Medulla oblongata (tissue), 1 donor: ENCODE measurements at regions not wholly inside any gene's neighbourhood (a gene's known extent, or its start where the extent isn't known, plus 50 kb on each side); places are given as distances from the start of the nearest gene placed in this dataset.
A peak's percentile ranks its signal among the peaks of the same experiment; 100 is the strongest.

Experiments used
- DNase-seq: peaks from one replicate; pipeline ENCODE4 v3.0.0-alpha.2; 2015; ENCODE audit errors: extremely low spot score

- DNase-seq, result no peak
These were observed 1502.4 kb upstream of the PIK3C3 start for GRCh38 chr18:40452599-40452998.

DNA sequence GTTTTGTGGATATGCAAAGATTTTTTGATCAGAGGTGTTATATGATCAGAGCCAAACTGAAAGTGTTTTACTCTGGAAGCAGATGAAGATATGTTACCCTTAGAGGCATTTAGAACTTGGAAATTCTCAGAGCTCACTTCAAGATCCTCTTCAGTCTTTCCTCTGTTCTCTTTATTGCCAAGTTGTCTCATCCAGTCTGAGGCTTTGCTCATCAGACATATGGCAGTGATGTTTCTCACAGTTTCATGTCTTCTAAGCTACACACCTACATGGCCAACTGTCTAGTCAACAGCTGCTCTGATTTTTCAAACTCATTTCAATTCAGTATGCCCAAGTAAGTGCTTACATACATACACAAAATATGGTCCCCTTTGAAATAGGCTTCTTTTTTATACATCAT lies 1504.3 kb upstream of the PIK3C3 start:
- no peak for DNase-seq

DNA sequence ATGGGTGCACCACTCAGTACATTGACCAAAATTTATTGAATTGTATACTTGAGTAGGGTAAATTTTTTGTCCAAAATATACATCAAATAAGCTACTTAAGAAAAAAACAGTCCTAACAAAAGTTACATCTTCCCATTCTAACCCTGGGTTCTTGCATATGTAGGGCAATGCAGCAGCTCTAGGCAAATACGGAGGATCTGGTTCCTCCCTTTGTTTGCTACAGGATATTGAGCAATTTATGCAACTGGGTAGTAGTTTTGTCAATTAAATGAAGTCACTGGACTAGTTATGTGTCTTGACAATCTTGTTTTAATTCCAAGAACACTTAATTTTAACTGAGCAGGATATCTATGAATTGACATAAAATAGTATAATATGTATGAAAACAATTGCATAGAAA lies 1507.2 kb upstream of the PIK3C3 start:
- no peak for DNase-seq

DNA sequence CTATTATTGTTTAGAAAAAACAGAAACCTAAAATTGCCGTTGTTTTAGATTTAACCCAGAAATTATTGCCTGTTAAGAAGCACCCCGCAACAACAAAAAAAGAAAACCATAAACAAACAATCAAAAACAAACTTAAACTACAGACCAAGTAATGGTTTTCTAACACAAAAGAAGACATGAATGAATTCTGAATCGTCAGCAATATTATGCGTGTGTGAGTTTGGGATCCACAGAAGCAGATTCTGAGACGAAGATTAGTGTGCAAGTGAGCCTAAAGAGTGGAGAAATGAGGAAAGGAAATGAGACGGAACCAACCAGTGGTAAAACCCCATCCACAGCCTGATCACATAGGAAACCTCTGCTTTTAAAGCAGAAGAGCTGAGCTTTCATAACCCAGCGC lies 1514.9 kb upstream of the PIK3C3 start:
- DNase-seq, result no peak

- DNase-seq, result no peak
These were observed 1517.5 kb upstream of the PIK3C3 start for GRCh38 chr18:40437517-40437916.

- DNase-seq, result no peak
These were observed 1523.7 kb upstream of the PIK3C3 start for GRCh38 chr18:40431071-40431985.

- DNase-seq, result no peak
These were observed 1531.7 kb upstream of the PIK3C3 start for GRCh38 chr18:40423291-40423690.

GRCh38 chr18:40420675-40421074 lies 1534.4 kb upstream of the PIK3C3 start:
- no peak for DNase-seq

DNA sequence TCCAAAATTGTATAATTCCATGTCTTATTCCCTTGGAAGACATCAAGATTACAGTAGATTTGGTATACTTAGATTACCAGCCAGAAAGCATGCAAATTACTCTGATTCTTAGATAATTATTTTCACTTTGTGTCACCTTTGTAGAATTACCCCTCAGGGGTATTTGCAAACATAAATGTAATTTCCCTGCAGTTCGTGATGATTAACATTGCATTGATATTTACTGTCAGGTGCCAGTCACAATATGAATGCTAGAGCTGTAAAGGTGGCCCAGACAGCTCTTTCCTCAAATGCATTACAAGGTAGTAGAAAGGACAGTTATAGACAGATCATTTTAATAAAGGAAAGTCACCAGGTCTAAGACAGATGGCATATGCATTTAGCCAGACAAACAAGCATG lies 1537.5 kb upstream of the PIK3C3 start:
- DNase-seq, result no peak

- no peak for DNase-seq
These were observed 1539.2 kb upstream of the PIK3C3 start for GRCh38 chr18:40415821-40416220.

- DNase-seq, result no peak
These were observed 1539.8 kb upstream of the PIK3C3 start for GRCh38 chr18:40415176-40415791.

DNA sequence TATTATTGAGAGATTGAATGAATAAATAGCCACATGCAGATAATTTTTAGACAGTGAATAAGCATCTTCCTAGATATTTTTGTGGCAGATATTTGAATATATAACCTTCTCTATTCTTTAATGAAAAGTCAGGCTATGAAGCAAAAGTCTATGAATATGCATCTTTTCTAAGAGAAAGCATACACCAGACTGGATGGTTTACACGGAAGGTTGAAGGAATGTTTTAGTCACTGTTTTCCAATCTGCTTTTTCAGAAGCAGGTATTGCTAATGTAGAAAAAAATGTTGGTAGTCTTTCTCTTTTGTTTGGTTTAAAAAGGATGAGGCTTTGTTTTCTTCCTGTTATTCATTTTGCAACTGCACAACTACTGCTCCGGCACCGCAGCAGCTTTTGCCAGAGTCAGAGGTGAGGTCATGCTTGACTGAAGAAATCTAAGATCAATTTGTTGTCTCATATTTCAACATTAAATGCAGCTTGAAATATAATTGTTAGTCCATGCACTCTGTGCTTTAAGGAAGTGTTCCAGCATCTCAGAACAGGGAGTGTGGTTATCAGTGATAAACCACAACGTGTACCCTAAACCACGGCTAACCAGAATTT lies 1540.8 kb upstream of the PIK3C3 start:
- no peak for DNase-seq

GRCh38 chr18:40413160-40413559 lies 1541.9 kb upstream of the PIK3C3 start:
- DNase-seq, result peak; percentile 57

- no peak for DNase-seq
These were observed 1542.6 kb upstream of the PIK3C3 start for GRCh38 chr18:40412410-40412809.

DNA sequence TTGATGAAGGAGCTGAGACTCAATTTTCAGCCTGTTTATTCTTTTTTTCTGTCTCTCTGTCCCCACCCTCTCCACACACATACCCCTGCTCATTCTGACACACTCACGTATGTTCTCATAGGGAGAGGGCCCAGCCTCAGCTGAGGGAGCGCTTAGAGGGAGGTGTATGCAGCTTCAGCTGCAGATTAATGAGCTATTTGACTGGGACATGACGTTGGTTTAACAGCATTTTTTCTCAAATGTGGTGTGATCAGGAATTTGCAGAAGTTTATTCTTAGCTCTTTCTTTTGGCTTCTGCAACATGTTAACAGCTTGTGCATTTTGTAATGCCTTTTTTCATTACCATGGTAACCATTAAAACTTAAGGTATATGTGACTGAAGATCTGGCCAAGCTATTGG lies 1547.1 kb upstream of the PIK3C3 start:
- no peak for DNase-seq

DNA sequence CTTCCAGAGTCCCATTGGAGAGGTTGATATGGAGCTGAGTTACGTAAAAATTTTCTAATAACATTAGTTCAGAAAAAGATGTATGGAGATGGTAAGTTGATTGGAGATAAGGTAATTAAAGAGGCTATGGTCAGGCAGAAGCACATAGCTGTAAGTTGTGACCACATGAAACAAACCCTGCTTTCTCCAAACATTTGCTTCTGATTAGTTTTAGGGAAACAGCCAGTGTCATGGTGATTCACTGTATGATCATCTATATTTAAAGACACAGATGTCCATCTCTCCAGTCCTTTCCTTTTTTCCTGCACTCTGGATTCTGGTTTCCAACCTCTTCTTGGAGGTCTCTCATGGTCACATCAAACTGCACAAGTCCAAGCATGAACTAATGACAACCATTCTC lies 1550.8 kb upstream of the PIK3C3 start:
- DNase-seq, result no peak

DNA sequence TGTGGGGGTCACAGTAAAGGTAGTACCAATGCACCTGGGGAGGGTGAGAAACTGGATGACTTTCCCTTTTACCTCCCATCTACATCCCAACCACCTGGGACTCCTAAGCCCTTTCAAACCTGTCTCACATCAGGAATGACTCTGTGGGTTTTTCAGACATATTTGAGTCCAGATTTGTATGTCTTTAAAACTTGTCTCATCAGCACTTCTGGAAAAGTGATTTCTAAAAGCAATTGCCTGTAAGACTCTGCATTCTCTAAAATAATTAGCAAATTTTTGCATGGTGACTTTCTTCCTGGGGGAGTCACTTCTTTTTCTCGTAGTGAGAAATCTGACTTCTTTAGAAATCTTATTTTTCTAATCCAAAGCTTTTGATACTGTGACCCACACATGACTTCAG lies 1553.0 kb upstream of the PIK3C3 start:
- no peak for DNase-seq

DNA sequence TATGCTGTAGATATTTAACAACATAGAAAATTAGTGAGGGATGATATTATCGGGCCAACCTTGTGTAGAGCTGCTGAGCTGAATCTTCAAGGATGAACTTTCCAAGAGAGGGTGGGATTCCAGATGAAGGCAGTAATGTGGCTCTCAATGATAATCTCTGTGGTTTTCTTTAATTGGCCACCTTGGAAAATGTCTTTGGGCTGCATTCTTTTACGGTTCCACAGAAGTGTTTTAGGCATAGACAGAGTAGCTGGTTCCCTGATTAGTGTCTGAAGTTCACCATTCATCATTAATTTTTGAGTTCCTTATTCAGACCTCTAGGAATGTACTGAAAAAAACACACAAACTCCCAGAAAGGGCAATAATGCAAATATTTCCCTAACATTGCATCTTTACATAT lies 1566.9 kb upstream of the PIK3C3 start:
- no peak for DNase-seq

DNA sequence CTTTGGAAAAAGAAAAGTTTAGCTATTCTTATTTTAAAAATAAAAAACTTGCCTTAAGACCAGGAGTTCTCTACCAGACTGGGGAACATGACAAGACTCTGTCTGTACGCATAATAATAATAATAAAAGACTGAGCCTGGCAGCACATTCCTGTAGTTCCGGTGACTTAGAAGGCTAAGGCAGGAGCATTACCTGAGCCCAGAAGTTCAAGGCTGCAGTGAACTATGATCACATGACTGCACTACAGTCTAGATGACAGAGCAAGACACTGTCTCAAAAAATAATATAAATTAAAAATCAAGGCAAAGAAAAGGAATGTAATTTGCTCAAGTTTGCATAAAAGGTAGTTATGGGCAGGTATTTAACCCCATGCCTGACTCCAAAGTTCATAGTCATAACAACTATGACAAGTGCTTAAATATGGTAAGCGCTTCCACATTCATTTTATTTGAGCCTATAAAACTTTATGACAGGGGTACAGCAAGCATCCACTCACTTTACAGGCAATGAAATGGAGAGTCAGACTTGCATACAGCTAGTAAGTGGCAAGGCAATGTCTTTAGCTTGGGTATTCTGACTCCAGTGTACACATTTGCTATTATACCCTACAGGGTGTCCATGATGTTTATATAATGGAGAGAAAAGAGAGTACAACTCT lies 1567.8 kb upstream of the PIK3C3 start:
- DNase-seq, result no peak

DNA sequence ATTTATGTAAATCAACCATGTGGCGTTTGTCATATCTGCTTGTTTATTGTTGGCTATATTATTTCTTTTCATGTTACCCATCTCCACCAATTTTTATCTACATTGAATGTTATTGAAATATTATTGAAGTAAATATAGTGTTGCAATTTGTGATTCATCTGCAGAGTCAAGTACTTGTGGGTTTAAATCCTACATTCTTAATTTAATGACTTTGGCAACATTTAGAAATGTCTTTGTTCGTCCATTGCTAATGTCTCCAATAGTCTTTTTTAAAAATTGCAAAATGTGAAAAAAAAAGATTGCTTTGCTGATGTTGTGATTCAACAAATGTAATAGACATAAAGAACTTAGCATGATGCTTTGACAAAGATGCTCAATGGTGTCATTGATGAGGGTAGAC lies 1572.8 kb upstream of the PIK3C3 start:
- no peak for DNase-seq

- DNase-seq, result no peak
These were observed 1574.2 kb upstream of the PIK3C3 start for GRCh38 chr18:40380686-40381439.

- no peak for DNase-seq
These were observed 1579.2 kb upstream of the PIK3C3 start for GRCh38 chr18:40375837-40376236.
